DND-41 (cell line): ENCODE measurements at regions not wholly inside any gene's neighbourhood (a gene's known extent, or its start where the extent isn't known, plus 50 kb on each side); places are given as distances from the start of the nearest gene placed in this dataset.

Experiments
- ATAC-seq: fragments of 200-7000 bp; cut with Tn5 transposase; 3 replicates; pipeline ENCODE4 v1.9.1; 2021; ENCODE audit warnings: low read depth; ENCODE audit not compliant: insufficient read depth
- DNase-seq: peaks from one replicate; pipeline ENCODE4 v3.0.0-alpha.2; 2020
- H2AFZ ChIP-seq: 2 replicates; pipeline ENCODE4 v1.6.0; 2012; ENCODE audit warnings: low read depth, low read length
- H3K27ac ChIP-seq: 2 replicates; pipeline ENCODE4 v1.5.1; 2012; ENCODE audit warnings: low read length, inconsistent platforms
- H3K27me3 ChIP-seq: fragments of 200-600 bp; sonication (generic); 2 replicates; pipeline ENCODE4 v1.6.0; 2012; ENCODE audit warnings: low read length, mild to moderate bottlenecking, inconsistent platforms; ENCODE audit not compliant: insufficient read depth, poor library complexity
- H3K36me3 ChIP-seq: 2 replicates; pipeline ENCODE4 v1.5.1; 2012; ENCODE audit warnings: low read length, inconsistent platforms; ENCODE audit not compliant: insufficient read depth
- H3K4me1 ChIP-seq: 2 replicates; pipeline ENCODE4 v1.5.1; 2012; ENCODE audit warnings: mild to moderate bottlenecking, low read length; ENCODE audit not compliant: insufficient read depth
- H3K4me2 ChIP-seq: 2 replicates; pipeline ENCODE4 v1.6.0; 2012; ENCODE audit warnings: mild to moderate bottlenecking, moderate library complexity, low read length, inconsistent platforms; ENCODE audit not compliant: insufficient read depth
- H3K4me3 ChIP-seq, 2 experiments: fragments of 200-600 bp in 1 of 2; shearing (Covaris generic) in 1 of 2; 2 replicates each; pipeline ENCODE4 v1.5.1; 2012 to 2016; ENCODE audit warnings: inconsistent platforms in 2 of 2, low read length in 2 of 2, mild to moderate bottlenecking in 2 of 2, low read depth in 1 of 2, moderate library complexity in 1 of 2
- H3K79me2 ChIP-seq: 2 replicates; pipeline ENCODE4 v1.6.0; 2012; ENCODE audit warnings: low read length, inconsistent platforms; ENCODE audit not compliant: insufficient read depth
- H3K9ac ChIP-seq: 2 replicates; pipeline ENCODE4 v1.6.0; 2012; ENCODE audit warnings: low read depth, mild to moderate bottlenecking, inconsistent platforms, low read length, moderate library complexity
- H3K9me3 ChIP-seq: 2 replicates; pipeline ENCODE4 v1.5.1; 2012; ENCODE audit warnings: low read length, moderate library complexity, mild to moderate bottlenecking, inconsistent platforms; ENCODE audit not compliant: insufficient read depth, severe bottlenecking
- H4K20me1 ChIP-seq: 2 replicates; pipeline ENCODE4 v1.6.0; 2012; ENCODE audit warnings: low read length; ENCODE audit not compliant: insufficient read depth
- EZH2 ChIP-seq: IDR thresholded peaks from 3 replicates; pipeline ENCODE4 v1.6.1; 2012; ENCODE audit warnings: borderline replicate concordance, low read depth, mild to moderate bottlenecking, moderate library complexity, low read length, inconsistent platforms; ENCODE audit not compliant: severe bottlenecking
- TF ChIP-seq, protein P1 (sequence below): IDR thresholded peaks from 2 replicates; pipeline ENCODE4 v1.5.1; 2012; ENCODE audit warnings: borderline replicate concordance, low read length, moderate library complexity, mild to moderate bottlenecking; ENCODE audit not compliant: poor library complexity, severe bottlenecking; ENCODE audit errors: extremely low read depth

DNA sequence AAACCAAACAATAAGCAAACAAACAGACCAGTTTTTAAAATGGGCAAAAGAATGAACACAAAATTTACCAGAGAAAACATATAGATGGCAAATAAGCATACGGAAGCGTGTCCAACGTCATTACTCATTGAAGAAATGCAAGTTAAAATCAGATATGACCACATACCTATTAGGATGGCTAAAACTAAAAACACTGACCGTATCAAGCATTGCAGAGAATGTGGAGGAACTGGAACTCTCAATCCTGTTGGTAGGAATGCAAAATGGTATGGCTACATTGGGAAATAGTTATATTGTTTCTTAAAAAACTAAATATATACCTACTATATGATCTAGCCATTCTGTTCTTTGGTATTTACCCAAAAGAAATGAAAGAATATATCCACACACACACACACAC lies 129.4 kb upstream of the ACO1 start:
- Histone ChIP-seq H3K36me3 (no peaks in the 10 kb centered on the region), H3K9ac (no peak overlapping the region), H2AFZ (no peak overlapping the region), H3K27me3 (no peaks in the 10 kb centered on the region), H3K9me3 (no peaks in the 10 kb centered on the region), H4K20me1 (no peaks in the 10 kb centered on the region), H3K4me3 (no peak overlapping the region), H3K27ac (no peak overlapping the region), H3K4me2 (no peak overlapping the region), H3K79me2 (no peaks in the 10 kb centered on the region), H3K4me1 (no peaks in the 10 kb centered on the region)
- ATAC-seq (no peak), DNase-seq (no peak)
- TF ChIP-seq, protein P1, sequence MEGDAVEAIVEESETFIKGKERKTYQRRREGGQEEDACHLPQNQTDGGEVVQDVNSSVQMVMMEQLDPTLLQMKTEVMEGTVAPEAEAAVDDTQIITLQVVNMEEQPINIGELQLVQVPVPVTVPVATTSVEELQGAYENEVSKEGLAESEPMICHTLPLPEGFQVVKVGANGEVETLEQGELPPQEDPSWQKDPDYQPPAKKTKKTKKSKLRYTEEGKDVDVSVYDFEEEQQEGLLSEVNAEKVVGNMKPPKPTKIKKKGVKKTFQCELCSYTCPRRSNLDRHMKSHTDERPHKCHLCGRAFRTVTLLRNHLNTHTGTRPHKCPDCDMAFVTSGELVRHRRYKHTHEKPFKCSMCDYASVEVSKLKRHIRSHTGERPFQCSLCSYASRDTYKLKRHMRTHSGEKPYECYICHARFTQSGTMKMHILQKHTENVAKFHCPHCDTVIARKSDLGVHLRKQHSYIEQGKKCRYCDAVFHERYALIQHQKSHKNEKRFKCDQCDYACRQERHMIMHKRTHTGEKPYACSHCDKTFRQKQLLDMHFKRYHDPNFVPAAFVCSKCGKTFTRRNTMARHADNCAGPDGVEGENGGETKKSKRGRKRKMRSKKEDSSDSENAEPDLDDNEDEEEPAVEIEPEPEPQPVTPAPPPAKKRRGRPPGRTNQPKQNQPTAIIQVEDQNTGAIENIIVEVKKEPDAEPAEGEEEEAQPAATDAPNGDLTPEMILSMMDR: no peak
- TF ChIP-seq EZH2: no peak

DNA sequence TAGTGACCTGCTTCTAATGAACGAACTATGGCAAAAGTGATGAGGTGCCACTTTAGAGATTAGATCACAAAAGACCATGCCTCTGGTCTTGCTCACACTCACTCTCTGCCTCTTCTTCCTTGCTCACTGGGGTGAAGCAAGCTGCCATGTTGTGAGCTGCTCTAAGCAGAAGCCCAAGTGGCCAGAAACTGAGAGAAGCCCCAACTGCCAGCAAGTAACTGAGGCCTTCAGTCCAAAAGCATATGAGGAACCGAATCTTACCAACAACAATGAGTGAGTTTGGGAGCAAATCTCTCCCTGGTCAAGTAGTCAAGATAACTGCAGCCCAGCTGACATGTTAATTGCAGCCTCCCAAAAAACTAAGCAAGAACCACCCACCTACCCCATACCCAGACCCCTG lies 126.0 kb upstream of the ACO1 start:
- H4K20me1 ChIP-seq: no peaks in the 10 kb centered on the region
- H3K27me3 ChIP-seq: no peaks in the 10 kb centered on the region
- no peaks in the 10 kb centered on the region for H3K36me3 ChIP-seq
- H3K9me3 ChIP-seq: no peaks in the 10 kb centered on the region
- no peak overlapping the region for H3K9ac ChIP-seq
- H3K4me1 ChIP-seq: no peaks in the 10 kb centered on the region
- H3K4me3 ChIP-seq: no peak overlapping the region
- no peaks in the 10 kb centered on the region for H3K79me2 ChIP-seq
- DNase-seq: no peak
- H3K4me2 ChIP-seq: no peak overlapping the region
- no peak overlapping the region for H2AFZ ChIP-seq
- ATAC-seq: no peak
- TF ChIP-seq EZH2: no peak
- TF ChIP-seq, protein P1: no peak
- no peak overlapping the region for H3K27ac ChIP-seq

DNA sequence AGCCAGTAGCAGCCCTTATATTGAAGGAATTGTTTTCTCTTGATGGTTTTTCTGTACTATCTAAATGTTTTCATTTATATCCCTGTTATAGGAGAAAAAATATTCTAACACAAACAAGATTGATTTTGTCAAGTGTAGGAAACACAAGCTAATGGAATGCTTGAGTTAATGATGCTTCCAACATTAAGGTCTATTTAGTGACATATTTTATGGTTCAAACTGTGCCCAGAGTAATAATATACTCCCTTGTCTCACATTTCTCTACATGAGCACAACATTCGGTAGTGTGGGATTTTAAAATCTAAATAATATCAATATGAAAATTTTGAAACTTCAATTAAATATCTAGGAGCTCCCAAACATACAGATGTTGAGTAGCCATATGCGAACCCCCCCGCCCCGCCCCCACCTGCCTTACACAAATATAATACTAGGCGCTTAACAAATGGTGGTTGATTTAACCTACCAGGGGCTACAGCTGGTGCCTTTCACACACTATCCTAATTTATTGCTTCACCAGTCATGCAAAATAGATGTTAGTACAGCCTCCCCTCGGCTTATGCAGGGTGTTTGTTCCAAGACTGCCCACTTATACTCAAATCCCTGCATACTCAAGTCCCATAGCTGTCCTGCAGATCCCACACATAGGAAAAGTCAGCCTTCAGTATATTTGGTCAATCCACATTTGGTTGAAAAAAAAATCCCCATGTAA lies 124.1 kb upstream of the ACO1 start:
- no peaks in the 10 kb centered on the region for H3K27me3 ChIP-seq
- ATAC-seq: no peak
- no peaks in the 10 kb centered on the region for H3K36me3 ChIP-seq
- no peaks in the 10 kb centered on the region for H3K4me1 ChIP-seq
- no peaks in the 10 kb centered on the region for H3K9me3 ChIP-seq
- H3K4me2 ChIP-seq: no peak overlapping the region
- no peak overlapping the region for H3K9ac ChIP-seq
- no peak overlapping the region for H3K27ac ChIP-seq
- TF ChIP-seq EZH2: no peak
- TF ChIP-seq, protein P1: no peak
- DNase-seq: no peak
- H3K79me2 ChIP-seq: no peaks in the 10 kb centered on the region
- no peaks in the 10 kb centered on the region for H4K20me1 ChIP-seq
- H2AFZ ChIP-seq: no peak overlapping the region
- H3K4me3 ChIP-seq: no peak overlapping the region
